Endothelial cell of umbilical vein (primary cell): ENCODE measurements at regions not wholly inside any gene's neighbourhood (a gene's known extent, or its start where the extent isn't known, plus 50 kb on each side); places are given as distances from the start of the nearest gene placed in this dataset.

Experiments
- BruUV-seq: library from RNA; stranded (reverse); fragments of 400-500 nt; replicated peaks from 2 replicates; lab custom pipeline; 2021; lab: Mats Ljungman, UMichigan
- CTCF ChIA-PET: fragments of 300-600, 350-600 bp; sonication (Branson Sonifier 250); formaldehyde crosslinking; loops from one replicate; lab custom pipeline; 2021; ENCODE audit warnings: antibody characterized with exemption, inconsistent platforms; lab: Charles Lee
- POLR2A ChIA-PET: fragments of 300-600, 350-600 bp; sonication (Branson Sonifier 250); formaldehyde crosslinking; loops from one replicate; lab custom pipeline; 2021; ENCODE audit warnings: antibody characterized with exemption, inconsistent platforms; lab: Charles Lee
- DNase-seq: peaks from one replicate; pipeline ENCODE4 v3.0.0-alpha.2; 2011; ENCODE audit warnings: low read depth, low spot score
- FAIRE-seq: peaks from 2 replicates; lab custom pipeline; 2011; peaks lifted over from hg19 to GRCh38; lab: Jason Lieb, UNC
- H2AFZ ChIP-seq: 2 replicates; pipeline ENCODE4 v1.6.0; 2012; ENCODE audit warnings: low read depth, low read length, control low read depth, inconsistent platforms
- H3K27ac ChIP-seq: 2 replicates; pipeline ENCODE4 v1.5.1; 2011; ENCODE audit warnings: low read depth, mild to moderate bottlenecking, control low read depth, low read length, moderate library complexity; ENCODE audit not compliant: insufficient read depth
- H3K27me3 ChIP-seq, 2 experiments: 2 replicates each; pipeline versions ENCODE4 v1.6.0 to v1.6.1; 2011; ENCODE audit warnings: low read length in 2 of 2, mixed read lengths in 1 of 2; ENCODE audit not compliant: control insufficient read depth in 2 of 2, insufficient read depth in 2 of 2
- H3K36me3 ChIP-seq, 2 experiments: 2 replicates in 1 of 2; 3 replicates in 1 of 2; pipeline ENCODE4 v1.5.1; 2011; ENCODE audit warnings: low read length in 2 of 2, mild to moderate bottlenecking in 1 of 2, moderate library complexity in 1 of 2; ENCODE audit not compliant: control insufficient read depth in 2 of 2, insufficient read depth in 2 of 2; ENCODE audit errors: extremely low read depth in 1 of 2
- H3K4me1 ChIP-seq: 3 replicates; pipeline ENCODE4 v1.5.1; 2011; ENCODE audit warnings: mild to moderate bottlenecking, low read length; ENCODE audit not compliant: control insufficient read depth, insufficient read depth; ENCODE audit errors: extremely low read depth
- H3K4me2 ChIP-seq: 2 replicates; pipeline ENCODE4 v1.6.1; 2011; ENCODE audit warnings: low read length, control low read depth, mixed read lengths; ENCODE audit not compliant: insufficient read depth
- H3K4me3 ChIP-seq, 3 experiments: fragments of 200-600 bp in 1 of 3; sonication (generic), shearing (Covaris generic) in 1 of 3; replicated peaks in 1 of 3; 2 replicates each; pipeline ENCODE4 v1.5.1; 2011 to 2016; ENCODE audit warnings: control low read depth in 3 of 3, low read length in 3 of 3, mild to moderate bottlenecking in 2 of 3, inconsistent platforms in 1 of 3, low read depth in 1 of 3, moderate library complexity in 1 of 3; ENCODE audit not compliant: insufficient read depth in 1 of 3
- H3K79me2 ChIP-seq: 2 replicates; pipeline ENCODE4 v1.6.0; 2012; ENCODE audit warnings: low read length, inconsistent platforms; ENCODE audit not compliant: control insufficient read depth, insufficient read depth
- H3K9ac ChIP-seq: replicated peaks from 2 replicates; pipeline ENCODE3; 2011; ENCODE audit warnings: low read length, control low read depth; ENCODE audit not compliant: insufficient read depth; ENCODE audit errors: extremely low read depth
- H3K9me1 ChIP-seq: replicated peaks from 3 replicates; pipeline ENCODE4 v1.6.0; 2011; ENCODE audit warnings: mild to moderate bottlenecking, low read length; ENCODE audit not compliant: control insufficient read depth, insufficient read depth; ENCODE audit errors: extremely low read depth
- H3K9me3 ChIP-seq: replicated peaks from 2 replicates; pipeline ENCODE4 v1.5.1; 2012; ENCODE audit warnings: low read length, inconsistent platforms; ENCODE audit not compliant: control insufficient read depth, insufficient read depth
- H4K20me1 ChIP-seq: replicated peaks from 2 replicates; pipeline ENCODE3; 2011; ENCODE audit warnings: mild to moderate bottlenecking, low read length; ENCODE audit not compliant: control insufficient read depth, insufficient read depth; ENCODE audit errors: extremely low read depth
- EZH2 ChIP-seq: IDR thresholded peaks from 2 replicates; pipeline ENCODE4 v1.6.1; 2012; ENCODE audit warnings: borderline replicate concordance, low read depth, mild to moderate bottlenecking, moderate library complexity, low read length, inconsistent platforms; ENCODE audit not compliant: severe bottlenecking
- FOS ChIP-seq: IDR thresholded peaks from 2 replicates; pipeline ENCODE4 v1.6.1; 2011; ENCODE audit warnings: mild to moderate bottlenecking, low read length, moderate library complexity, borderline replicate concordance; ENCODE audit not compliant: insufficient read depth
- GATA2 ChIP-seq: IDR thresholded peaks from 2 replicates; pipeline ENCODE4 v1.7.0; 2011; ENCODE audit warnings: low read depth, mild to moderate bottlenecking, moderate library complexity, mixed read lengths, low read length; ENCODE audit not compliant: insufficient read length, insufficient read depth
- JUN ChIP-seq: IDR thresholded peaks from 2 replicates; pipeline ENCODE4 v1.6.1; 2011; ENCODE audit warnings: borderline replicate concordance, low read depth; ENCODE audit not compliant: insufficient read length, insufficient read depth
- MYC ChIP-seq: IDR thresholded peaks from one replicate; pipeline ENCODE4 v1.6.1; 2011; ENCODE audit warnings: mild to moderate bottlenecking, low read depth, low read length
- POLR2A ChIP-seq: IDR thresholded peaks from 2 replicates; pipeline ENCODE4 v1.6.1; 2012; ENCODE audit warnings: low read depth, mild to moderate bottlenecking, control low read depth, low read length
- POLR2AphosphoS5 ChIP-seq: IDR thresholded peaks from 2 replicates; pipeline ENCODE4 v1.6.1; 2012; ENCODE audit warnings: low read depth, mild to moderate bottlenecking, control low read depth, low read length, moderate library complexity; ENCODE audit not compliant: insufficient read depth
- dilution Hi-C: fragments of 300-500 bp; cut with MboI; formaldehyde crosslinking; loops from one replicate; pipeline ENCODE4 v1.15.0; 2019; ENCODE audit warnings: low sequenced_read_pairs; ENCODE audit not compliant: extremely low pct_ligation_motif_present
- intact Hi-C: fragments of 100-400 bp; cut with micrococcal nuclease; formaldehyde crosslinking; loops from one replicate; pipeline ENCODE4 v1.10.0; 2022
- TF ChIP-seq, protein P1 (sequence below): IDR thresholded peaks from 2 replicates; pipeline ENCODE4 v1.6.1; 2011; ENCODE audit not compliant: insufficient read depth, insufficient read length
- TF ChIP-seq, protein P2 (sequence below), 2 donors: IDR thresholded peaks; 1 replicate in 1 of 2; 2 replicates in 1 of 2; pipeline ENCODE4 v1.5.1; 2011; ENCODE audit warnings: low read length in 2 of 2, mild to moderate bottlenecking in 2 of 2, moderate library complexity in 2 of 2, control low read depth in 1 of 2, inconsistent platforms in 1 of 2, low read depth in 1 of 2; ENCODE audit not compliant: insufficient read depth in 1 of 2; ENCODE audit errors: extremely low read depth in 1 of 2

DNA sequence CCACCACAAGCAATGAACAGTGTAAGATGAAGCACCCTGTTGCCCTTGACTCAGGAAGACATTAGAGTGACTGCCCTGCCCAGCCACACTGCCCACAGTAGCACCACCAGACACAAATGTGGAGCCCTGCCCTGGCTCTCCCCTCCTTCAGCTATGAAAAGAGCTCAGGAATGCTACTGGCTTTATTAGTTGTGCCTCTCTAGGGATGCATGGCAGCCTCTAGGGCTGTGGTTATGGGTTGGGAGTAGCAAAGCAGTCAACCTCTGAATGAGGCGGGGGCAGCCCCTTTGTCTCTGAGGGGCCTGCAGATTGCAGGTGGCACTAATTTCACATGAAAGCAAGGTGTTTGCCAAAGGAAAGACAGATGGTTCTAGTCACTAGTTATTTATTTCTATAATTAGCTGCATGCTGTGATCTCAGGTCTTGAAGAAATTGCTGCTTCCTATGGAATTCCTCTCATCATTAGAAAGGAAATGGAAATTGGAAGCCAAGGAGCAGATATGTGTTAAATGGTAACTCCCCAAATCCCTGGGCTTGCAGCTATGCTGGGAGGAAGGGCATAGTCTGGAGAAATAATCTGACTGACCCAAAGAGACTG, 259.4 kb downstream of the TLR4 start:
- Histone ChIP-seq H3K4me1 (no peaks in the 10 kb centered on the region), H3K9ac (no peak overlapping the region), H3K36me3 (no peaks in the 10 kb centered on the region), H3K9me3 (no peaks in the 10 kb centered on the region), H3K27ac (no peak overlapping the region), H2AFZ (no peak overlapping the region), H3K4me3 (no peak overlapping the region), H3K9me1 (no peaks in the 10 kb centered on the region), H3K4me2 (no peak overlapping the region), H3K27me3 (no peaks in the 10 kb centered on the region), H3K79me2 (no peaks in the 10 kb centered on the region), H4K20me1 (no peaks in the 10 kb centered on the region)
- intact Hi-C loops (no loop called here), dilution Hi-C loops (no loop called here)
- TF ChIP-seq POLR2A (no peak), FOS (no peak), GATA2 (no peak), JUN (no peak), POLR2AphosphoS5 (no peak), EZH2 (no peak), MYC (no peak)
- TF ChIP-seq, protein P1, sequence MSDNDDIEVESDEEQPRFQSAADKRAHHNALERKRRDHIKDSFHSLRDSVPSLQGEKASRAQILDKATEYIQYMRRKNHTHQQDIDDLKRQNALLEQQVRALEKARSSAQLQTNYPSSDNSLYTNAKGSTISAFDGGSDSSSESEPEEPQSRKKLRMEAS, result no peak
- TF ChIP-seq, protein P2, sequence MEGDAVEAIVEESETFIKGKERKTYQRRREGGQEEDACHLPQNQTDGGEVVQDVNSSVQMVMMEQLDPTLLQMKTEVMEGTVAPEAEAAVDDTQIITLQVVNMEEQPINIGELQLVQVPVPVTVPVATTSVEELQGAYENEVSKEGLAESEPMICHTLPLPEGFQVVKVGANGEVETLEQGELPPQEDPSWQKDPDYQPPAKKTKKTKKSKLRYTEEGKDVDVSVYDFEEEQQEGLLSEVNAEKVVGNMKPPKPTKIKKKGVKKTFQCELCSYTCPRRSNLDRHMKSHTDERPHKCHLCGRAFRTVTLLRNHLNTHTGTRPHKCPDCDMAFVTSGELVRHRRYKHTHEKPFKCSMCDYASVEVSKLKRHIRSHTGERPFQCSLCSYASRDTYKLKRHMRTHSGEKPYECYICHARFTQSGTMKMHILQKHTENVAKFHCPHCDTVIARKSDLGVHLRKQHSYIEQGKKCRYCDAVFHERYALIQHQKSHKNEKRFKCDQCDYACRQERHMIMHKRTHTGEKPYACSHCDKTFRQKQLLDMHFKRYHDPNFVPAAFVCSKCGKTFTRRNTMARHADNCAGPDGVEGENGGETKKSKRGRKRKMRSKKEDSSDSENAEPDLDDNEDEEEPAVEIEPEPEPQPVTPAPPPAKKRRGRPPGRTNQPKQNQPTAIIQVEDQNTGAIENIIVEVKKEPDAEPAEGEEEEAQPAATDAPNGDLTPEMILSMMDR (IDR thresholded peaks at IDR 0.05; ENCODE audit: extremely low read depth in 1 of 2, insufficient read depth in 1 of 2, low read depth in 1 of 2, low read length in 2 of 2), result no peak
- ChIA-PET POLR2A (no interaction called here), CTCF (no interaction called here)
- BruUV-seq, result no TSS peak
- DNase-seq (no peak), FAIRE-seq (no peak)
